Panc1 (cell line): ENCODE measurements at regions not wholly inside any gene's neighbourhood (a gene's known extent, or its start where the extent isn't known, plus 50 kb on each side); places are given as distances from the start of the nearest gene placed in this dataset.

Experiments
- ATAC-seq: fragments of 200-7000 bp; cut with Tn5 transposase; 2 replicates; pipeline ENCODE4 v1.9.1; 2020; ENCODE audit warnings: mild to moderate bottlenecking, moderate library complexity
- BruUV-seq: library from RNA; stranded (reverse); fragments of 400-500 nt; replicated peaks from 2 replicates; lab custom pipeline; 2021; lab: Mats Ljungman, UMichigan
- CTCF ChIA-PET: fragments of 300-600 bp; sonication (Branson Sonifier 250); formaldehyde crosslinking; loops from one replicate; lab custom pipeline; 2022; ENCODE audit warnings: antibody characterized with exemption; lab: Charles Lee
- POLR2A ChIA-PET: fragments of 300-600 bp; sonication (Branson Sonifier 250); formaldehyde crosslinking; loops from one replicate; lab custom pipeline; 2022; ENCODE audit warnings: antibody characterized with exemption; lab: Charles Lee
- DNase-seq: peaks from one replicate; pipeline ENCODE4 v3.0.0-alpha.2; 2010; ENCODE audit warnings: low read depth, low spot score
- H3K27ac ChIP-seq: 2 replicates; pipeline ENCODE4 v1.5.1; 2011; ENCODE audit warnings: mild to moderate bottlenecking, low read length, inconsistent platforms
- H3K27me3 ChIP-seq: fragments of 200-500 bp; sonication (Bioruptor generic); 2 replicates; pipeline ENCODE4 v1.6.0; 2014; ENCODE audit warnings: low read length, inconsistent platforms; ENCODE audit not compliant: control insufficient read depth, insufficient read depth
- H3K36me3 ChIP-seq: fragments of 200-500 bp; sonication (Bioruptor generic); 2 replicates; pipeline ENCODE4 v1.5.1; 2014; ENCODE audit warnings: inconsistent platforms, mild to moderate bottlenecking, low read length, moderate library complexity; ENCODE audit not compliant: control insufficient read depth, insufficient read depth
- H3K4me1 ChIP-seq: 2 replicates; pipeline ENCODE4 v1.5.1; 2011; ENCODE audit warnings: inconsistent platforms, mild to moderate bottlenecking, low read length, moderate library complexity; ENCODE audit not compliant: control insufficient read depth, insufficient read depth
- H3K4me3 ChIP-seq, 2 experiments: 2 replicates each; pipeline ENCODE4 v1.5.1; 2011 to 2012; ENCODE audit warnings: low read depth in 2 of 2, low read length in 2 of 2, mild to moderate bottlenecking in 2 of 2, inconsistent platforms in 1 of 2, moderate library complexity in 1 of 2
- H3K9me3 ChIP-seq: fragments of 200-500 bp; sonication (Bioruptor generic); 2 replicates; pipeline ENCODE4 v1.5.1; 2014; ENCODE audit warnings: low read depth, mild to moderate bottlenecking, inconsistent platforms, low read length, moderate library complexity; ENCODE audit not compliant: control insufficient read depth, insufficient read depth
- CTCF ChIP-seq: fragments of 450-650 bp; IDR thresholded peaks from 2 replicates; pipeline ENCODE4 v1.5.1; 2017; ENCODE audit warnings: mild to moderate bottlenecking
- POLR2AphosphoS5 ChIP-seq: IDR thresholded peaks from 2 replicates; pipeline ENCODE4 v1.6.1; 2012; ENCODE audit warnings: mild to moderate bottlenecking, low read depth, low read length, moderate library complexity
- REST ChIP-seq, 2 experiments: IDR thresholded peaks; 2 replicates each; pipeline ENCODE4 v1.6.1; 2011 to 2012; ENCODE audit warnings: low read depth in 2 of 2, control low read depth in 1 of 2, low read length in 1 of 2, mild to moderate bottlenecking in 1 of 2, moderate library complexity in 1 of 2; ENCODE audit not compliant: insufficient read depth in 1 of 2
- SIN3A ChIP-seq: IDR thresholded peaks from 2 replicates; pipeline ENCODE4 v1.6.1; 2012; ENCODE audit warnings: low read depth, mild to moderate bottlenecking, low read length, moderate library complexity, borderline replicate concordance; ENCODE audit not compliant: insufficient read depth
- TCF7L2 ChIP-seq: IDR thresholded peaks from 2 replicates; pipeline ENCODE4 v1.6.1; 2011; ENCODE audit warnings: mild to moderate bottlenecking, low read depth, low read length, inconsistent platforms
- in situ Hi-C: cut with HindIII; loops from 2 replicates; pipeline ENCODE4 v1.10.0; 2016; ENCODE audit warnings: low sequenced_read_pairs, low pct_unique_long_range_greater_than_20kb
- intact Hi-C: fragments of 100-400 bp; cut with micrococcal nuclease; formaldehyde crosslinking; loops from one replicate; pipeline ENCODE4 v1.10.0; 2022; ENCODE audit not compliant: unreplicated experiment

DNA sequence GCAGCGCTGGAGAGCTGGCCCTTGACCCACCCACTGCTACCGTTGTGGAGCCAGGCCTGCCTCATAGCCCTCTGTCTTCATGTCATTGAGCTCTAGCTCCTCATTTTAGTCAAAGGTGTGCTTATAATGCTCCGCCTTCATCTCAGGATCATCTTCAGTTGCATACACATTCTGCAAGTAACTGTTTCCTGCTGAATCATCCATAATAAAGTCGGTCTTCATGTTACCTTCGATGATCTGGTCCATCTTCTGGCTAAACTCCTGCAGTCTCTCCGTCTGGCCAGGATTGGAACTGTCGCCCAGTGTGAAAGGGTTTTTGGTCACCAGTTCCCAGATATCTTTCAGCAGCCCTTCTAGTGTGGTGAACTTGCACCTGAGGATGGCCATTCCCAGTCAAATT is 62.6 kb upstream of the ARMC2 start:
- DNase-seq (no peak), ATAC-seq (no peak)
- intact Hi-C loops (no loop called here), in situ Hi-C loops (no loop called here)
- no peaks in the 10 kb centered on the region; the same call in 1 of the 2 replicates for H3K27me3 ChIP-seq
- BruUV-seq: no TSS peak
- POLR2A ChIA-PET: interaction anchor here (0.6 kb wide), 1 partner anchor 643 kb away, joined by 3 read pairs; no protein-coding TSS in a partner anchor
- no peaks in the 10 kb centered on the region for H3K36me3 ChIP-seq
- peaks cover 11% of the 10 kb centered on the region for H3K4me1 ChIP-seq
- H3K27ac ChIP-seq: no peak overlapping the region
- CTCF ChIA-PET: no interaction called here
- no peak overlapping the region for H3K4me3 ChIP-seq
- no peak for TF ChIP-seq CTCF
- TF ChIP-seq SIN3A: no peak
- TF ChIP-seq TCF7L2: no peak
- peaks cover 7% of the 10 kb centered on the region; the same call in 1 of the 2 replicates for H3K9me3 ChIP-seq

- TF ChIP-seq TCF7L2 (no peak), SIN3A (no peak), POLR2AphosphoS5 (no peak), REST (IDR thresholded peaks at IDR 0.05; ENCODE audit: insufficient read depth in 1 of 2, low read depth in 2 of 2, low read length in 1 of 2) (no peak), CTCF (no peak)
- ChIA-PET CTCF (no interaction called here), POLR2A (no interaction called here)
- H3K4me3 ChIP-seq: no peak overlapping the region
- no TSS peak for BruUV-seq
- ATAC-seq (no peak), DNase-seq (no peak)
- intact Hi-C loops (no loop called here), in situ Hi-C loops (no loop called here)
- no peaks in the 10 kb centered on the region; the same call in 1 of the 2 replicates for H3K27me3 ChIP-seq
- H3K36me3 ChIP-seq: no peaks in the 10 kb centered on the region
- H3K4me1 ChIP-seq: no peaks in the 10 kb centered on the region
- H3K9me3 ChIP-seq: peaks cover 7% of the 10 kb centered on the region; the same call in 1 of the 2 replicates
- no peak overlapping the region for H3K27ac ChIP-seq
These were observed 59.8 kb upstream of the ARMC2 start for GRCh38 chr6:108788416-108788815.
